ENCODE measurements at regions not wholly inside any gene's neighbourhood (a gene's known extent, or its start where the extent isn't known, plus 50 kb on each side); places are given as distances from the start of the nearest gene placed in this dataset.
A peak's percentile ranks its signal among the peaks of the same experiment; 100 is the strongest.

GRCh38 chr4:104966349-104967033, 180.2 kb upstream of the TET2 start:
- 30% methylated on average over 3 of the region's 3 CpGs for WGBS, 2 donors
- TF ChIP-seq, protein P1, sequence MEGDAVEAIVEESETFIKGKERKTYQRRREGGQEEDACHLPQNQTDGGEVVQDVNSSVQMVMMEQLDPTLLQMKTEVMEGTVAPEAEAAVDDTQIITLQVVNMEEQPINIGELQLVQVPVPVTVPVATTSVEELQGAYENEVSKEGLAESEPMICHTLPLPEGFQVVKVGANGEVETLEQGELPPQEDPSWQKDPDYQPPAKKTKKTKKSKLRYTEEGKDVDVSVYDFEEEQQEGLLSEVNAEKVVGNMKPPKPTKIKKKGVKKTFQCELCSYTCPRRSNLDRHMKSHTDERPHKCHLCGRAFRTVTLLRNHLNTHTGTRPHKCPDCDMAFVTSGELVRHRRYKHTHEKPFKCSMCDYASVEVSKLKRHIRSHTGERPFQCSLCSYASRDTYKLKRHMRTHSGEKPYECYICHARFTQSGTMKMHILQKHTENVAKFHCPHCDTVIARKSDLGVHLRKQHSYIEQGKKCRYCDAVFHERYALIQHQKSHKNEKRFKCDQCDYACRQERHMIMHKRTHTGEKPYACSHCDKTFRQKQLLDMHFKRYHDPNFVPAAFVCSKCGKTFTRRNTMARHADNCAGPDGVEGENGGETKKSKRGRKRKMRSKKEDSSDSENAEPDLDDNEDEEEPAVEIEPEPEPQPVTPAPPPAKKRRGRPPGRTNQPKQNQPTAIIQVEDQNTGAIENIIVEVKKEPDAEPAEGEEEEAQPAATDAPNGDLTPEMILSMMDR (IDR thresholded peaks at IDR 0.05), result no peak
- Histone ChIP-seq H3K4me1 (no peaks in the 10 kb centered on the region), H3K9me3 (peaks cover 0 to 3% (median 0%) of the 10 kb centered on the region in 3 donors), H3K36me3 (replicated peaks in 1 of 2; ENCODE audit: insufficient read depth in 1 of 2, low read depth in 2 of 2) (no peaks in the 10 kb centered on the region), H3K27ac (peak overlapping the region in 1 of 4 donors; percentile 19), H3K4me3 (no peak overlapping the region), H3K27me3 (no peaks in the 10 kb centered on the region)
- DNase-seq, result peak in 1 of 4 donors; percentile 52
- ATAC-seq, result peak; percentile 62
- intact Hi-C loops (cut with DNase I), result no loop called here

- TF ChIP-seq POLR2A (IDR thresholded peaks at IDR 0.05), result no peak
- TF ChIP-seq, protein P1 (IDR thresholded peaks at IDR 0.05), result no peak
- 12 to 17% methylated on average over 3 of the region's 3 CpGs for WGBS, 2 donors
- H3K9me3 ChIP-seq, result no peaks in the 10 kb centered on the region
- no peak overlapping the region for H3K4me3 ChIP-seq
- ATAC-seq (peak; percentile 50), DNase-seq (peak in 1 of 4 donors; percentile 25)
- no peaks in the 10 kb centered on the region for H3K36me3 ChIP-seq (replicated peaks in 1 of 2; ENCODE audit: insufficient read depth in 1 of 2, low read depth in 2 of 2)
- no peaks in the 10 kb centered on the region for H3K27me3 ChIP-seq
- H3K27ac ChIP-seq, result peak overlapping the region in 1 of 4 donors; percentile 19
- intact Hi-C loops (cut with DNase I), result no loop called here
- H3K4me1 ChIP-seq, result no peaks in the 10 kb centered on the region
Measured at GRCh38 chr4:104967034-104967401, 179.7 kb upstream of the TET2 start.

DNA sequence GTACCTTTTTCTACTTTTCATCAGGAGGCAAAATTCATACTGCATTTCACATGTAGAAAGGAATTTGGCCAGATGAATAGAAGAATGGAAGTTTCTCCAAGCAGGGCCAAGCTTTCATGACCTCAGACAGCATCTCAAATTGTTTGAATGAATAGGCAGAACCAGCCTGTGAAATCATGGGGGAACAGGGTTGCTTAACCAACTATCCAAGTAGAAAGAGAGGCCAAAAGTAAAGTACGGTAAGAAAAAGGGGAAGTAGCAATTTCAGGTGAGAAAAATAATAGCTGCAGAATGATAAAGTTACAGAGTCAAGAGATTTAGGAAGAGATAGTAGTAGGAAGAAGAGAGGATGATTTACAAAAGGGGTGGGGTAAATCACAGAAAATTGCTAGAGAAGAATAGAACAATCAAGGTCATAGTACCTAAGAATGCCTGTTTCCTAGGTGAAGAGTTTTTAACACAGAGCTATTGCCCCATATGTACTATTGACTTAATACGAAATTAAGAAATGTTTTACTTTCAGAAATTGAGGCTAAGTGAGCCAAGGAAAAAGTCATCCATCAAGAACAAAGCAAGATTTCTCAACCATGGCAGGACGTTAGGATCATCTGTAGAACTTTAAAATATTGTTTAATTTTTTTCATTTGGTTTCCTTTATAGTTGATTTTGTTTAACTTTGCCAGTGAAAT, 177.1 kb upstream of the TET2 start:
- no peak for ATAC-seq
- no peak overlapping the region for H3K27ac ChIP-seq
- TF ChIP-seq, protein P1 (IDR thresholded peaks at IDR 0.05), result no peak
- no peak for TF ChIP-seq POLR2A (IDR thresholded peaks at IDR 0.05)

GRCh38 chr4:104971462-104971861, 175.2 kb upstream of the TET2 start:
- no peak for ATAC-seq
- TF ChIP-seq, protein P1 (IDR thresholded peaks at IDR 0.05), result no peak
- TF ChIP-seq POLR2A (IDR thresholded peaks at IDR 0.05), result no peak
- Histone ChIP-seq H3K4me3 (no peak overlapping the region), H3K9me3 (no peaks in the 10 kb centered on the region), H3K27ac (no peak overlapping the region), H3K36me3 (replicated peaks in 1 of 2; ENCODE audit: insufficient read depth in 1 of 2, low read depth in 2 of 2) (no peaks in the 10 kb centered on the region), H3K27me3 (no peaks in the 10 kb centered on the region), H3K4me1 (no peaks in the 10 kb centered on the region)
- WGBS, 2 donors, result 66 to 77% methylated on average over 2 of the region's 2 CpGs
- intact Hi-C loops (cut with DNase I), result no loop called here
- no peak for DNase-seq

More for the DNA sequence above, 177.1 kb upstream of the TET2 start:
- H3K27me3 ChIP-seq, result no peaks in the 10 kb centered on the region
- H3K9me3 ChIP-seq, result no peaks in the 10 kb centered on the region
- no peaks in the 10 kb centered on the region for H3K36me3 ChIP-seq (replicated peaks in 1 of 2; ENCODE audit: insufficient read depth in 1 of 2, low read depth in 2 of 2)
- H3K4me1 ChIP-seq, result no peaks in the 10 kb centered on the region
- DNase-seq, result no peak
- intact Hi-C loops (cut with DNase I), result no loop called here
- H3K4me3 ChIP-seq, result no peak overlapping the region
- WGBS, 2 donors, result 43 to 52% methylated on average over 3 of the region's 3 CpGs
